Stimulated activated naive CD8-positive, alpha-beta T cell treated with anti-CD3 and anti-CD28 coated beads, Interleukin-15, amount 100 ng/mL, for 72 hours (primary cell): ENCODE measurements at regions not wholly inside any gene's neighbourhood (a gene's known extent, or its start where the extent isn't known, plus 50 kb on each side); places are given as distances from the start of the nearest gene placed in this dataset.

Source experiments
- ATAC-seq: fragments of 150-1000 bp; cut with Tn5 transposase; 2 replicates; pipeline ENCODE4 v1.10.0; 2021; ENCODE audit warnings: mild to moderate bottlenecking, moderate library complexity
- DNase-seq, 2 donors: peaks; one replicate each; pipeline ENCODE4 v3.0.0; 2021 to 2022
- H3K27ac Mint-ChIP-seq, 2 donors: one replicate each; pipeline ENCODE4 v1.8.0; 2022; ENCODE audit warnings: mild to moderate bottlenecking in 2 of 2, mixed read lengths in 2 of 2, moderate library complexity in 2 of 2
- H3K27me3 Mint-ChIP-seq: one replicate; pipeline ENCODE4 v1.8.0; 2022; ENCODE audit warnings: mixed read lengths
- H3K4me1 Mint-ChIP-seq: one replicate; pipeline ENCODE4 v1.8.0; 2022; ENCODE audit warnings: mild to moderate bottlenecking, mixed read lengths
- H3K4me3 Mint-ChIP-seq, 2 donors: one replicate each; pipeline ENCODE4 v1.8.0; 2022; ENCODE audit warnings: mild to moderate bottlenecking in 2 of 2, mixed read lengths in 2 of 2, moderate library complexity in 1 of 2
- H3K9me3 Mint-ChIP-seq, 2 donors: one replicate each; pipeline ENCODE4 v1.8.0; 2022; ENCODE audit warnings: mixed read lengths in 2 of 2

DNA sequence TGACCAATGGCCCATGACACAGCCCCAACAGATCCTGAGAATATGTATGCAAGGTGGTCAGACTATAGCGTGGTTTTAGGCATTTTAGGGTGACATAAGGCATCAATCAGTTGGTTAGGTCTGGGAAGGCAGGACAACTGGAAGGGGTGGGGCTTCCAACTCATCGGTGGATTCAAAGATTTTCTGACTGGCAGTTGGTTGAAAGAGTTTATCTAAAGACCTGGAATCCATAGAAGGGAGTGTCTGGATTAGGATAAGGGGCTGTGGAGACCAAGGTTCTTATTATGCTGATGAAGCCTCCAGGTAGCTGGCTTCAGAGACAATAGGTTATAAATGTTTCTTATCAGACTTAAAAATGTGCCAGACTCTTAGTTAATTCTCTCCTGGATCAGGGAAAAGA is 60.3 kb upstream of the CFAP46 start:
- Mint-ChIP-seq H3K27me3 (peaks cover 21% of the 10 kb centered on the region), H3K4me1 (no peaks in the 10 kb centered on the region), H3K4me3 (no peak overlapping the region), H3K27ac (no peak overlapping the region), H3K9me3 (no peaks in the 10 kb centered on the region)
- DNase-seq (no peak), ATAC-seq (no peak)

DNA sequence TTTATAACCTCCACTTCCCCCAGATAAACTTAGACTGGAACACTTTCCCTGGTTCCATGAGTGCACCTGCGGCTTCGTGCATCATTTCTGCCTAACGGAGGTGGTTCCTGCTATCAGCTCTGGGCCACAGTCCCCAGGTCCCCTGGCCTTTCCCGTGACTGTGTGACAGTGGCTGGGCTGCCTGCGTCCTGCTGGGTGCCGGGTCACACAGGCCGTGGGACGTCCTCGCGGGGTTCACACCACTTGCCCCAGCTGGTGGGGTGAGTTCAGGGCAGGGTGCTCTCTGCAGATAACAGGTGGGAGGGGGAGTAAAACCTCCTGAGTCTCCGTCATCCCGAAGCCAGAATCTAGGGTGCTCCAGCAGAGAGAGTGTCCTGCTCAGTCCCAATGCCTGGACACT is 58.7 kb upstream of the CFAP46 start:
- DNase-seq (no peak), ATAC-seq (no peak)
- peaks cover 21% of the 10 kb centered on the region for H3K27me3 Mint-ChIP-seq
- H3K9me3 Mint-ChIP-seq, result no peaks in the 10 kb centered on the region
- no peak overlapping the region for H3K4me3 Mint-ChIP-seq
- no peak overlapping the region for H3K27ac Mint-ChIP-seq
- H3K4me1 Mint-ChIP-seq, result no peaks in the 10 kb centered on the region

DNA sequence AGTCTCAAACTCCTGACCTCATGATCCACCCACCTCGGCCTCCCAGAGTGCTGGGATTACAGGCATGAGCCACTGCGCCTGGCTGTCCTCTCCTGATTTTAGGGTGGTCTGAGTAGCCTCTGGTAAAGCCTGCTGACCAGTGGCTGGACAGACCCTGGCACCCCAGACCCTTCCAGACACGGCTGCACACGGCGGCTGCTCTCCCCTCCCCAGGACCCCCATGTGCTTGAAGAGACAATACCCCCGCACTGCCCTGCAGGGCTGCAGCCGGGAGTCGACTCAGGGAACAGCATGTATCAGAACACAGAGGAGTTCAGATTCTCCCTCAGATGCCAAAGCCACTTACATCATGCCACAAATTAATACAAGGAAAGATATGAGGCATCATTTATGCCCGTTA is 58.3 kb upstream of the CFAP46 start:
- ATAC-seq (no peak), DNase-seq (no peak)
- no peaks in the 10 kb centered on the region for H3K4me1 Mint-ChIP-seq
- H3K9me3 Mint-ChIP-seq, result no peaks in the 10 kb centered on the region
- peaks cover 21% of the 10 kb centered on the region for H3K27me3 Mint-ChIP-seq
- no peak overlapping the region for H3K4me3 Mint-ChIP-seq
- H3K27ac Mint-ChIP-seq, result no peak overlapping the region

DNA sequence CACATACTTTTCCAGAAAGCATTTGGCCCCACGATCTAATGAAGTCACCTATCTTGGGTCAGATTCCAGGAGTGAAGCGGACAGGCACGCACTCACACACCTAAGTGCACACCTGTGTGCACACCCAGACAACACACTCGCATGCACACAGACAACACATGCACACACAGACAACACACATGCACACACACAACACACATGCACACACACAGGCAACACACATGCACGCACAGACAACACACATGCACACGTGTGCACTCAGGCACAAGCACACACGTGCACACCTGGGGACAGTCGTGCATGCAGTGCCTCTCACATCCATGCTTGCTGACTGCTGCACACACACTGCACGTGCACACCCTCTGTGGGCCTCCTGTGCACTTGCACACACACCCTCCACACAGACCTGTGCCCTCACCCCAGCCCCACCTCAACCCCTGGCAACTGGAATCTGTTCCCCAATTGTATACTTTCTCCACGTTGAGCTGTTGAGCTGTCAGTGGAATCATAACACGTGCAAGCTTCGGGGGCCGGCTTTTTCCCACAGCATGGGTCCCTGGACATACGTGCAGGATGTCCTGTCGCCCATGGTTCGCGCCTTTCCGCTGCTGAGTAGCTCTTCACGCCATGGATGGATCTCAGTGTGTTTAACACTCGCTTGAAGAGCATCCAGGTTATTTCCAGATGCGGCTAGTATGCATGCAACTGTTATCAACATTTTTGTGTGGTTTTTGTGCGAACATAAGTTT is 55.3 kb upstream of the CFAP46 start:
- ATAC-seq, result no peak

DNA sequence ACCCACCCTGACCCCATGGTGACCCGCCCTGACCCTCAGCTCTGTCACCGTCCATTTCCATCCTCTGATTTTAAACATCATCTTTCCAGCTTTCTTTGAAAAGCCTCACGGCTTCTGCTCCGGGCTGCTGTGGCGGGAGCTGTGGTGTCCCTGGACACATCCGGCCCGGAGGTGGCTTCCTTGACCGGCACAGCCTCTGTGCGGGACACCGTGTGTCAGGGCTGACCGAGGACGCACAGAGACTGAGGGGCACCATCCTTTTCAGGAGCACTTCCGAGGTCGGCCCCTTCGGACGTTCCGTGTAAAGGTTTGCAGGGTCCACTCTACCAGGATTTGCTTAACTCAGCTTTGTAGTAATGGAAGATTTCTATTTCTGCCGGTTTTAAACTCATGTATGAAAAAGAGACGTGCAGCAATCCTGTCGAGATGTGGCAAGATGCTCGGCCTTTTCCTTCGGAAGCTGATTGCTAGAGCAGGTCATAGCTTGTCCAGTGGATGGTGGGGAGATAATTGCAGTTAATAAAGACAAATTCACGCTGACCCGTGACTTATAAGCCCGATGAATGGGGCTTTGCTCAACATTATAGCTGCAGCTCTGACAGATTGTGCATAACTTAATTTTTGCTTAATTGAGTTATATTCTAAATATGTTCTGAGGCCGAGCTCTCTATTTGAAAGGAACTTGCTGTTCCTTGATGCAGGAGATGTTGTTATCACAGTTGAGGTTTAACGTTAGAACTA is 54.4 kb upstream of the CFAP46 start:
- Mint-ChIP-seq H3K27me3 (peaks cover 27% of the 10 kb centered on the region), H3K4me3 (no peak overlapping the region), H3K4me1 (no peaks in the 10 kb centered on the region), H3K27ac (no peak overlapping the region), H3K9me3 (no peaks in the 10 kb centered on the region)
- ATAC-seq (no peak), DNase-seq (no peak)

More for the DNA sequence above, 55.3 kb upstream of the CFAP46 start:
- H3K27ac Mint-ChIP-seq, result no peak overlapping the region
- H3K9me3 Mint-ChIP-seq, result no peaks in the 10 kb centered on the region
- no peak for DNase-seq
- H3K4me3 Mint-ChIP-seq, result no peak overlapping the region
- peaks cover 28% of the 10 kb centered on the region for H3K27me3 Mint-ChIP-seq
- no peaks in the 10 kb centered on the region for H3K4me1 Mint-ChIP-seq

DNA sequence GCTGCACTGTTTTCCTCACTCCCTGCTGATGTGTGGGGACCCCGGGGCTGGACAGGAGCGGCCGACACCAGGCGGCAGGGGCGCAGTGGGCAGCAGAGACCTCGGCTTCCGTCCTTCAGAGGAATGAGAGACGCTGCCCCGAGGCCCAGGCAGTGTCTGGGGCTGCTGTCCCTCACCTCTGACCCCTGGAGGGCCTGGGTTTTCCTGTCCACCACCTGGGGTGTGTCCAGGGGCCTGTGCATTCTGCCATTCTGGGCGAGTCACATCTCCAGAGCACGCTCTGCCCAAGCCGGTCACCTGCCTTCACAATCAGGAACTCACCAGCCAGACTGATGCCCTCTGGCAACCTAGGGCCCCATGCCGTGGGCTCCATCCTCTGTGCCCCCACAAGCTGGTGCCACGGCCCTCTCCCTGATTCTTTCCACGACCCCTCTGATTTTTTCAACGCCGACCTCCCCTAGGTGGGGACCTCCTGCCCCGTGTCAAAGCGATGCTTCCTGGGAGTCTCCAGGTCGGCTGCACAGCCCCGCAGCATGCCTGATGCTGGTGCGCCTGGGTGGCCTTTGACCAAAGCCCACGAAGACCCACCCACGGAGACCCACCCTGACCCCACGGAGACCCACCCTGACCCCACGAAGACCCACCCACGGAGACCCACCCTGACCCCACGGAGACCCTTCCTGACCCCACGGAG is 53.7 kb upstream of the CFAP46 start:
- ATAC-seq (no peak), DNase-seq (no peak)
- H3K9me3 Mint-ChIP-seq, result no peaks in the 10 kb centered on the region
- no peak overlapping the region for H3K27ac Mint-ChIP-seq
- peaks cover 20% of the 10 kb centered on the region for H3K27me3 Mint-ChIP-seq
- H3K4me1 Mint-ChIP-seq, result no peaks in the 10 kb centered on the region
- H3K4me3 Mint-ChIP-seq, result no peak overlapping the region

DNA sequence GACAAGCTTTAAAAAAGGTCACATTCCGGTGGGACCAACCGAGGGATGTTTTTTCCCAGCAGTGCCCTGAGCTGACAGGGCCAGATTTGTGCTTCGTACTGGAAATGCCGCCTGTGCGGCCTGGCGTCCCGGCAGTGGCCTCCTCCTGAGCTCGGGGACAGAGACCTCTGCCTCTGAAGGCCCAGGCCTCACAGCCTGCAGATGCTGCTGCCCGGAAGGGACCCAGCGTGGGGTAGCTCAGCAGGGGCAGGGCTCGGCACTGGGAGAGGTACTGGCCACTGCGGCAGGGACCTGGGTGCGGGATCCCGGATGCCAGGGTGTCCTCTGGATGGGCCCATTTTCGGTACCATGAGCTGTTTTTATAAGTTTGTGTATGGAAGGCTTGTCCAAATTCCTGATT is 52.4 kb upstream of the CFAP46 start:
- Mint-ChIP-seq H3K4me3 (no peak overlapping the region), H3K27ac (no peak overlapping the region), H3K4me1 (no peaks in the 10 kb centered on the region), H3K27me3 (peaks cover 15% of the 10 kb centered on the region), H3K9me3 (no peaks in the 10 kb centered on the region)
- DNase-seq (no peak), ATAC-seq (no peak)

DNA sequence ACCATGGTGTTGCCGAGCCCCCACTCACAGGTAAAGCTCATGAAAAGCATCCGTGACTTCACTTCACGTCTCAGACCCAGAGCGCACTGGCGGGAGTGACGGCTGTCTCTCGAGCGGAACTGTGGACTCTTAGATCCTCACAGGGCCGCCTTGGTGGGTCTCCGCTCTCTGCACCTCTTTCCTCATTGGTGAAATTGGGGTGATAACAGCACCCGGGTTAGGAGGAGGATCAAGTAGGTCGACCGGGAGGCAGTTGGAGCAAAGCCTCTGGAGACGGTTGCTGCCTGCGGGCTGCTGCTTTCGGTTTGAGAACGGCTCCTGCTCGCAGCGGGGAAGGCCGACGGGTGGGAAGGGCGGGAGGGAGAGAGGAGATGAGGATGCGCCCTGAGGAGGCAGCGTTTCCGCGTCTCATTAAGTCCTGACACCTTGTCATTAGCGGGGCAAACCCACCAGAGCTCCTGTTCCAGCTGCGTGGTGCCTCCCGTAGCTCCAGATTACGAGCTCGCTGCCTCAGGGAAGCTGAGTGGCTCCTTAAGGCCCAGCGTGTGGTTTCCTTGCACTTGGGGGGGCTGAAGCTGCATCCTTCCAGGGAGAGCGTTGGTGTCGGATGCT is 51.9 kb upstream of the CFAP46 start:
- no peaks in the 10 kb centered on the region for H3K4me1 Mint-ChIP-seq
- no peaks in the 10 kb centered on the region for H3K9me3 Mint-ChIP-seq
- no peak for ATAC-seq
- no peak overlapping the region for H3K27ac Mint-ChIP-seq
- H3K4me3 Mint-ChIP-seq, result no peak overlapping the region
- H3K27me3 Mint-ChIP-seq, result peaks cover 9% of the 10 kb centered on the region
- no peak for DNase-seq

DNA sequence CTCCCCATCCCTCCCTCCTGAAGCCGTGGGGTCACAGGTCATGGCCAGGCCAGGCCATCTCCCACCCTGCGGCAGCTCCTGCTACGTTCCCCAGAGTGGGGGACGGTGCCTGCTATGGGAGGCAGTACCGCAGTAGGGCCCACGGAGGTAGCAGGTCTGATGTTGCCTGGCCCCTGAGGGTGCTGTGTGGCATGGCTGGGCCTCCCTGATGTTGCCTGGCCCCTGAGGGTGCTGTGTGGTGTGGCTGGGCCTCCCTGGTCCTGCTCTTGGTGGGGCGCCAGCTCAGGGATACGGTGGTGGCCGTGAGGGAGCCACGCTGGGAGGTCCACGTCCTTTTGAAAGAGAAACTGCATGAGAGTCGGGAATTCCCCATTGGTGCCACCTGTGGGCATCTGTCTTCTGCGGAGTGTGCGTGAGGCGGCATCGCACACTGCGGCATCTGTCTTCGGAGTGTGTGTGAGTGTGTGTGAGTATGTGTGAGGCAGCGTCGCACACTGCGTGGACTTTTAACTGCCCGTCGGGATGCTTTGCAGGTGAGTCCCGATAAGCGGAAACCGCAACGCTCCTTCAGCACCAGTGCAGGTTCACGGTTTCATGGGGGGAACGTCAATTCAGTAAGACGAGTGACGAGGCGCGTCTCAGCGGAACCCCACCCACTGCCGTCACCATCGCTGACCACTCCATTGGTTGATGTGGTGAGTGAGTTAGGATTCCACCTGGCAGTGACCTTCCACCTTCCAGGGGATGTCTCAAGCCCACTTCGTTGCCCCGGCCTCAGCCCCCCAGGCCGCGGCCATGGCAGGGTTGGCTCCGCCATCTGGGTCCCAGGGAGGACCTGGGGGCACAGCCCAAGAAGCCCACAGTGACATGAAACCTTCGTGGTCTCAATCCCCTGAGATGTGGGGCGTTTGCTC is 51.2 kb upstream of the CFAP46 start:
- ATAC-seq, result no peak
- DNase-seq, result no peak
- no peak overlapping the region for H3K4me3 Mint-ChIP-seq
- peaks cover 8% of the 10 kb centered on the region for H3K27me3 Mint-ChIP-seq
- H3K4me1 Mint-ChIP-seq, result no peaks in the 10 kb centered on the region
- H3K27ac Mint-ChIP-seq, result no peak overlapping the region
- H3K9me3 Mint-ChIP-seq, result no peaks in the 10 kb centered on the region

DNA sequence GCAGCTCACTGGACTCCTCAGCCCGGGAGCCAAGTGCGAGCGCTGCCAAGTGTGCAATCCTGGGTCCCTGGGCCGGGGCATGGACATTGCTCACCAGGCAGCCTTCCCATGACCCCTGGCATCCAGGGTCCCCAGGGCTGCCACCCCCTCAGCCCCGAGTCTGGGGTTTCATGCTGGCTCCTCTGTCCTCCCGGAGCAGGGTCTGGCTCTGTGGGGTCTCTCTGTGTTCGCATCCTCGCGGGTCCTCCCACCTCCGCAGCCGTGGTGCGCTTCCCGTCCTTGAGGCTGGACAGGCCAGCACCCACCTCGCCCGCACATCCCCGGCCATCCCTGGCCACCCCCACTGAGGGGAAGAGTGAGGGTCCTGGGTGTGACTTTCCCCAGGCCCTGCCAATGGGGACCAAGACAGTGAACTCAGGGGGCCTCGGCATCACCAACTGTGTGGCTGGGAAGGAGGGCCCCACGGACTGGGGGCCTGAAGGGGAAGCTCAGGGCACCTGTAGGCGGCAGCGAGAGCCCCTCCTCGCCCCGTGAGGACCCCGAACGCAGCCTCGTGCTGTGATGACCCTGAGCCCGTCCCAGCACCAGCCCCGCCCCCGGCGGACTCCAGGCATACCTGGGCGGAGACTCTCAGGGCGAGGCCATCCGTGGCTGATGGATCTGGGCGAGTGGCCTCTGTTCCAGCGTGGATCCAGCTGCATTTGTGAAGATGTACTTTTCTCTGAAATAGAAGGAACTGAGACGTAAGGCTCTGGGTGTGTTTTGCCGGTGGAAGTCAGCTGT is 50.3 kb upstream of the CFAP46 start:
- H3K27ac Mint-ChIP-seq, result no peak overlapping the region
- no peak for ATAC-seq
- H3K4me1 Mint-ChIP-seq, result no peaks in the 10 kb centered on the region
- no peak for DNase-seq
- H3K27me3 Mint-ChIP-seq, result peaks cover 8% of the 10 kb centered on the region
- no peak overlapping the region for H3K4me3 Mint-ChIP-seq
- no peaks in the 10 kb centered on the region for H3K9me3 Mint-ChIP-seq
